HL-60 (cell line): ENCODE measurements at regions not wholly inside any gene's neighbourhood (a gene's known extent, or its start where the extent isn't known, plus 50 kb on each side); places are given as distances from the start of the nearest gene placed in this dataset.

ENCODE experiments used
- DNase-seq, 2 experiments: peaks; one replicate each; pipeline ENCODE4 v3.0.0-alpha.2; 2010 to 2020; ENCODE audit warnings: low read depth in 1 of 2, low spot score in 1 of 2
- H3K27ac ChIP-seq: fragments of 250-450 bp; sonication (Bioruptor Pico); replicated peaks from 2 replicates; pipeline ENCODE4 v1.5.1; 2020; ENCODE audit warnings: mild to moderate bottlenecking, moderate library complexity
- H3K27me3 ChIP-seq: fragments of 250-450 bp; sonication (Bioruptor Pico); 2 replicates; pipeline ENCODE4 v1.5.1; 2021; ENCODE audit warnings: mild to moderate bottlenecking, moderate library complexity; ENCODE audit not compliant: insufficient read depth, poor library complexity, severe bottlenecking
- H3K4me3 ChIP-seq: replicated peaks from 2 replicates; pipeline ENCODE4 v1.5.1; 2011; ENCODE audit warnings: mild to moderate bottlenecking, control low read depth, low read length; ENCODE audit not compliant: insufficient read depth
- CTCF ChIP-seq: IDR thresholded peaks from one replicate; pipeline ENCODE4 v1.5.1; 2011; ENCODE audit warnings: low read length, control low read depth, inconsistent platforms; ENCODE audit not compliant: insufficient read depth
- GABPA ChIP-seq: IDR thresholded peaks from 2 replicates; pipeline ENCODE4 v1.6.1; 2012; ENCODE audit warnings: low read depth
- POLR2AphosphoS5 ChIP-seq: IDR thresholded peaks from 2 replicates; pipeline ENCODE4 v1.6.1; 2012; ENCODE audit warnings: low read depth
- REST ChIP-seq: IDR thresholded peaks from 2 replicates; pipeline ENCODE4 v1.6.1; 2012; ENCODE audit warnings: low read depth; ENCODE audit not compliant: insufficient replicate concordance
- SPI1 ChIP-seq: IDR thresholded peaks from 2 replicates; pipeline ENCODE4 v1.6.1; 2012; ENCODE audit warnings: low read depth, mild to moderate bottlenecking, borderline replicate concordance

- no peak overlapping the region for H3K27ac ChIP-seq
- no peak for DNase-seq
- peaks cover 2% of the 10 kb centered on the region for H3K27me3 ChIP-seq
- H3K4me3 ChIP-seq, result no peak overlapping the region
- no peak for TF ChIP-seq REST
- no peak for TF ChIP-seq POLR2AphosphoS5
Measured at GRCh38 chr6:47111685-47112084, 69.6 kb upstream of the ADGRF1 start.

GRCh38 chr6:47109281-47109680, 67.1 kb upstream of the ADGRF1 start:
- TF ChIP-seq POLR2AphosphoS5 (no peak), GABPA (no peak), SPI1 (no peak), REST (no peak), CTCF (no peak)
- H3K27ac ChIP-seq, result no peak overlapping the region
- no peaks in the 10 kb centered on the region for H3K27me3 ChIP-seq
- DNase-seq, result no peak
- H3K4me3 ChIP-seq, result no peak overlapping the region

DNA sequence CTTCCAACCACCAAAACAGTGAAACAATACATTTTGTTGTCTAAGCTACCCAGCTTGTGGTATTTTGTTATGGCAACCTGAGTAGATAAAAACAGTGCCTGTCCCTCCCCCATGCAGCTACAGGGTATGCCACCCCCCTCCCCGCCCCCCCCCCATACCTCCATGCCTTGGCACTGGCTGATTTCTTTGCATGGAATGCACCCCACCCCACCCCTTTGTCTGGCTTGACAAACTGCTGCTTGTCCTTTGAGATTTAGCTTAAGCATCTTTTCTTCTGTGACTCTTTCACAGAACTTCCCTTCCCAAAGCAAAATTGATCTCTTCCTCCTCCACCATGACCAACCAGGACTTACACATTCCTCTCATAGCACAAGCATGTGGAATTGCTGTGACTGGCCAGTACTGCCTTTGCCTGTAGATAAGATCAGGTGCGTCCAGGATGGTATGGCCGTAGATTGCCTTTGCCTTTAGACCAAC, 64.6 kb upstream of the ADGRF1 start:
- no peak overlapping the region for H3K4me3 ChIP-seq
- no peak overlapping the region for H3K27ac ChIP-seq
- no peak for DNase-seq
- no peaks in the 10 kb centered on the region for H3K27me3 ChIP-seq
- TF ChIP-seq REST (no peak), CTCF (no peak), GABPA (no peak), SPI1 (no peak), POLR2AphosphoS5 (no peak)

- Histone ChIP-seq H3K4me3 (no peak overlapping the region), H3K27me3 (no peaks in the 10 kb centered on the region), H3K27ac (no peak overlapping the region)
- TF ChIP-seq CTCF (no peak), POLR2AphosphoS5 (no peak)
- DNase-seq, result no peak
Measured at GRCh38 chr6:47106216-47106615, 64.1 kb upstream of the ADGRF1 start.
